SK-N-MC (cell line): ENCODE measurements at regions not wholly inside any gene's neighbourhood (a gene's known extent, or its start where the extent isn't known, plus 50 kb on each side); places are given as distances from the start of the nearest gene placed in this dataset.

Source experiments
- EZH2 ChIP-seq: fragments of 200-600 bp; sonication (generic); IDR thresholded peaks from one replicate; pipeline ENCODE4 v1.6.1; 2017; ENCODE audit warnings: antibody characterized with exemption
- FOXP2 ChIP-seq: optimal IDR thresholded peaks from 2 replicates; pipeline ENCODE3; 2011; ENCODE audit warnings: mild to moderate bottlenecking, moderate library complexity; ENCODE audit not compliant: insufficient read depth; ENCODE audit errors: extremely low read length, control extremely low read depth
- POLR2AphosphoS5 ChIP-seq: IDR thresholded peaks from 2 replicates; pipeline ENCODE4 v1.6.1; 2012; ENCODE audit warnings: mild to moderate bottlenecking, low read depth, low read length, borderline replicate concordance

- TF ChIP-seq EZH2, result no peak
- TF ChIP-seq POLR2AphosphoS5, result no peak
- TF ChIP-seq FOXP2, result no peak
Measured at GRCh38 chr20:5451643-5452210, 135.0 kb upstream of the PROKR2 start.
